ENCODE measurements at regions not wholly inside any gene's neighbourhood (a gene's known extent, or its start where the extent isn't known, plus 50 kb on each side); places are given as distances from the start of the nearest gene placed in this dataset.

GRCh38 chr11:122517403-122518379 lies 137.8 kb upstream of the UBASH3B start:
- TF ChIP-seq, protein P1, sequence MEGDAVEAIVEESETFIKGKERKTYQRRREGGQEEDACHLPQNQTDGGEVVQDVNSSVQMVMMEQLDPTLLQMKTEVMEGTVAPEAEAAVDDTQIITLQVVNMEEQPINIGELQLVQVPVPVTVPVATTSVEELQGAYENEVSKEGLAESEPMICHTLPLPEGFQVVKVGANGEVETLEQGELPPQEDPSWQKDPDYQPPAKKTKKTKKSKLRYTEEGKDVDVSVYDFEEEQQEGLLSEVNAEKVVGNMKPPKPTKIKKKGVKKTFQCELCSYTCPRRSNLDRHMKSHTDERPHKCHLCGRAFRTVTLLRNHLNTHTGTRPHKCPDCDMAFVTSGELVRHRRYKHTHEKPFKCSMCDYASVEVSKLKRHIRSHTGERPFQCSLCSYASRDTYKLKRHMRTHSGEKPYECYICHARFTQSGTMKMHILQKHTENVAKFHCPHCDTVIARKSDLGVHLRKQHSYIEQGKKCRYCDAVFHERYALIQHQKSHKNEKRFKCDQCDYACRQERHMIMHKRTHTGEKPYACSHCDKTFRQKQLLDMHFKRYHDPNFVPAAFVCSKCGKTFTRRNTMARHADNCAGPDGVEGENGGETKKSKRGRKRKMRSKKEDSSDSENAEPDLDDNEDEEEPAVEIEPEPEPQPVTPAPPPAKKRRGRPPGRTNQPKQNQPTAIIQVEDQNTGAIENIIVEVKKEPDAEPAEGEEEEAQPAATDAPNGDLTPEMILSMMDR (IDR thresholded peaks at IDR 0.05) = no peak
- TF ChIP-seq POLR2A (IDR thresholded peaks at IDR 0.05) = no peak

Measured in body of pancreas (tissue), 4 donors.